ENCODE measurements at regions not wholly inside any gene's neighbourhood (a gene's known extent, or its start where the extent isn't known, plus 50 kb on each side); places are given as distances from the start of the nearest gene placed in this dataset.

DNA sequence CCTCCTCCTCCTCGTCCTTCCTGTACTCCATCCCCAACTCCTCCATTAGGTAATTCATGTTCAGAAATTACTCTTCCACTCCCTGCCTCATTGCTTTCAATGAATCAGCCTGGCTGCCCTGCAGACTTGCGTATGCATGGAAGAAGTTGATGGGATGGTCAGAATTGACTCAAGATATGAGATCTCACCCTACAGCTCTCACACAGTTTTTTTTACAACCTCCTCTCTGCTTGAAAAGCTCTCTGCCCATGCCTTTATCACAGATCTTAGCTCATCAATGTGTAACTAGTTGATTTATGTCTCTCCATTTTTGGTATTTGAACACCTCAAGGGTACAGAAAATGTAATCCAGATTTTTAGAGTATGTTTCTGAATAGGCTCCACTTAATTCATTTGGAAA, 506.9 kb downstream of the TBC1D4 start:
- ChIA-PET POLR2A (interaction anchor here (1.0 kb wide), 1 partner anchor 49 kb away, joined by 3 read pairs; no protein-coding TSS in a partner anchor), CTCF (interaction anchor here (0.6 kb wide), 1 partner anchor 1092 kb away, joined by 3 read pairs; no protein-coding TSS in a partner anchor)
- H3K9me3 Mint-ChIP-seq (ENCODE audit: unreplicated experiment), result no peaks in the 10 kb centered on the region
- peaks cover 5% of the 10 kb centered on the region for H3K4me1 Mint-ChIP-seq (ENCODE audit: insufficient read depth, unreplicated experiment)
- no TSS peak for BruUV-seq (replicated peaks)
- H3K27me3 Mint-ChIP-seq (ENCODE audit: insufficient read depth, unreplicated experiment), result no peaks in the 10 kb centered on the region
- TF ChIP-seq, protein P1, sequence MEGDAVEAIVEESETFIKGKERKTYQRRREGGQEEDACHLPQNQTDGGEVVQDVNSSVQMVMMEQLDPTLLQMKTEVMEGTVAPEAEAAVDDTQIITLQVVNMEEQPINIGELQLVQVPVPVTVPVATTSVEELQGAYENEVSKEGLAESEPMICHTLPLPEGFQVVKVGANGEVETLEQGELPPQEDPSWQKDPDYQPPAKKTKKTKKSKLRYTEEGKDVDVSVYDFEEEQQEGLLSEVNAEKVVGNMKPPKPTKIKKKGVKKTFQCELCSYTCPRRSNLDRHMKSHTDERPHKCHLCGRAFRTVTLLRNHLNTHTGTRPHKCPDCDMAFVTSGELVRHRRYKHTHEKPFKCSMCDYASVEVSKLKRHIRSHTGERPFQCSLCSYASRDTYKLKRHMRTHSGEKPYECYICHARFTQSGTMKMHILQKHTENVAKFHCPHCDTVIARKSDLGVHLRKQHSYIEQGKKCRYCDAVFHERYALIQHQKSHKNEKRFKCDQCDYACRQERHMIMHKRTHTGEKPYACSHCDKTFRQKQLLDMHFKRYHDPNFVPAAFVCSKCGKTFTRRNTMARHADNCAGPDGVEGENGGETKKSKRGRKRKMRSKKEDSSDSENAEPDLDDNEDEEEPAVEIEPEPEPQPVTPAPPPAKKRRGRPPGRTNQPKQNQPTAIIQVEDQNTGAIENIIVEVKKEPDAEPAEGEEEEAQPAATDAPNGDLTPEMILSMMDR (IDR thresholded peaks at IDR 0.05; ENCODE audit: unreplicated experiment), result no peak
- intact Hi-C loops (cut with micrococcal nuclease), result no loop called here
- no peak overlapping the region for H3K4me3 Mint-ChIP-seq (ENCODE audit: unreplicated experiment)
- DNase-seq (ENCODE audit: unreplicated experiment), result no peak
- no peaks in the 10 kb centered on the region for H3K36me3 Mint-ChIP-seq (ENCODE audit: insufficient read depth, unreplicated experiment)
- H3K27ac Mint-ChIP-seq (ENCODE audit: low read depth, unreplicated experiment), result no peak overlapping the region

DNA sequence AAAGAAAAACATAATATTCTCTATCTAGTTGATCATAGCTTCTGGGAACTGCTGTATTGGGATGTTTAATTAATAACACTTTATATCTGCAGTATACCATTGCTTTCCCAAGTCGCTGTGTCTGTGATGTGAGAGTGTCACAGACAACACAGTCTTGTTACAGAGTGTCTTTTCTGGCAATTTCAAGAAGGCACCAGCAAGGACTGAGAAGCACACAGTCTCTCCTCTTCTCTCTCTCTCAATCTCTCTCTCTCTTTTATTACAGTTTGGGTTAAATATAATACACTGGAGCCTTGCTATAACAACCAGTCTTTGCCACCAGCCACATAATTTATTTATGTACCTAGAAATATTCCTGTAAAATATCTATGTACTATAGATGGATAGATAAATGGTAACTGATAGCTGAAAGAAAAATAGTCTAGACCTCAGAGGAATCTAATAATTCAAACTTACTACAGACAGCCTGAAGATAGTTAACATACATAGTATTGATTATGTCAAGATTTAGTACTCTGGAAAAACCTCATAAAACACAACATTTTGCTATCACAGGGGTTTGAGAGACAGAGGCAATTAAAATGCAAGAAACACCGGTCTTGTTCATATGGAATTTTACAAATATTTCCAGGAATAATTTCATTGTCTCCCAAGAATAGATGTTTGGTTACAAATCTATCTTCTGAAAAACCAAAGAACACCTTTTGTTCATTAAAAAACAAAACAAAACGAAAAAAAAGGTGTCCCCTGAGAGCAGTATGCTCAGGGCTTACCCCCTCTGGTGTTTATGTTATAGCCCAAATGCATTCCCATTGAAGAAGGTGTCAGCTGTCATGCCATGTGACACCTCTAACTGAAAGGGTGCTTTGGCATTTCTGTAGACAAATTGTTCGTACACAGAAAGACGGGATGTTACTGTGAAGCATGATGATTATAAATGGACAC, 507.8 kb downstream of the TBC1D4 start:
- Mint-ChIP-seq H3K4me1 (ENCODE audit: insufficient read depth, unreplicated experiment) (peaks cover 5% of the 10 kb centered on the region), H3K9me3 (ENCODE audit: unreplicated experiment) (no peaks in the 10 kb centered on the region), H3K4me3 (ENCODE audit: unreplicated experiment) (no peak overlapping the region), H3K36me3 (ENCODE audit: insufficient read depth, unreplicated experiment) (no peaks in the 10 kb centered on the region), H3K27ac (ENCODE audit: low read depth, unreplicated experiment) (no peak overlapping the region), H3K27me3 (ENCODE audit: insufficient read depth, unreplicated experiment) (no peaks in the 10 kb centered on the region)
- no peak for DNase-seq (ENCODE audit: unreplicated experiment)
- TF ChIP-seq, protein P1 (IDR thresholded peaks at IDR 0.05; ENCODE audit: unreplicated experiment), result no peak
- ChIA-PET POLR2A (interaction anchor here (1.0 kb wide), 1 partner anchor 50 kb away, joined by 3 read pairs; no protein-coding TSS in a partner anchor), CTCF (interaction anchor here (0.6 to 0.7 kb wide), 2 partner anchors 283 to 552 kb away, joined by 3 to 4 read pairs; no protein-coding TSS in a partner anchor)
- intact Hi-C loops (cut with micrococcal nuclease), result no loop called here
- BruUV-seq (replicated peaks), result no TSS peak

DNA sequence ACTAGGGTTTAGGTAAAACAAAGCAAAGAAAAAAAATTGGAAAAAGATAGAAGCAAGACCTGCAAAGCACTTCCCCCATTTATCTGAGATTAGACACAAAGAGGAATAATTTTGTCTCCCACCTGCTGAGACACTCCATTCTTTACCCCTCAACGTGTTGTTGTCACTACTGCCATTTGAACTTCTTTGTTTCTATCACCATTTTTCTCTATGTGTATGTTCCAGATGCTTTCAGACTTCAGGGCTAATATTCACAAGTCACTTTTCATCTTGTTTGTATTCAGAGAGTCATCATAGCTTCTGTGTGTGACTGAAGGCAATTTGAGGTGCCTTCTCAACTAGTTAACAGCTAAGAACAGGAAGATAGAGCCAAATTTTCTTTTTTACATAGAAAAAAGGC, 512.5 kb downstream of the TBC1D4 start:
- Mint-ChIP-seq H3K36me3 (ENCODE audit: insufficient read depth, unreplicated experiment) (no peaks in the 10 kb centered on the region), H3K4me1 (ENCODE audit: insufficient read depth, unreplicated experiment) (no peaks in the 10 kb centered on the region), H3K27me3 (ENCODE audit: insufficient read depth, unreplicated experiment) (no peaks in the 10 kb centered on the region), H3K4me3 (ENCODE audit: unreplicated experiment) (no peak overlapping the region), H3K27ac (ENCODE audit: low read depth, unreplicated experiment) (no peak overlapping the region), H3K9me3 (ENCODE audit: unreplicated experiment) (no peaks in the 10 kb centered on the region)
- BruUV-seq (replicated peaks), result no TSS peak
- DNase-seq (ENCODE audit: unreplicated experiment), result no peak
- intact Hi-C loops (cut with micrococcal nuclease), result no loop called here
- TF ChIP-seq, protein P1 (IDR thresholded peaks at IDR 0.05; ENCODE audit: unreplicated experiment), result no peak
- POLR2A ChIA-PET, result interaction anchor here (0.8 to 1.2 kb wide), 2 partner anchors 13 to 27 kb away, joined by 3 to 4 read pairs; no protein-coding TSS in a partner anchor
- CTCF ChIA-PET, result interaction anchor here (0.9 kb wide), 1 partner anchor 1051 kb away, joined by 6 read pairs; no protein-coding TSS in a partner anchor

DNA sequence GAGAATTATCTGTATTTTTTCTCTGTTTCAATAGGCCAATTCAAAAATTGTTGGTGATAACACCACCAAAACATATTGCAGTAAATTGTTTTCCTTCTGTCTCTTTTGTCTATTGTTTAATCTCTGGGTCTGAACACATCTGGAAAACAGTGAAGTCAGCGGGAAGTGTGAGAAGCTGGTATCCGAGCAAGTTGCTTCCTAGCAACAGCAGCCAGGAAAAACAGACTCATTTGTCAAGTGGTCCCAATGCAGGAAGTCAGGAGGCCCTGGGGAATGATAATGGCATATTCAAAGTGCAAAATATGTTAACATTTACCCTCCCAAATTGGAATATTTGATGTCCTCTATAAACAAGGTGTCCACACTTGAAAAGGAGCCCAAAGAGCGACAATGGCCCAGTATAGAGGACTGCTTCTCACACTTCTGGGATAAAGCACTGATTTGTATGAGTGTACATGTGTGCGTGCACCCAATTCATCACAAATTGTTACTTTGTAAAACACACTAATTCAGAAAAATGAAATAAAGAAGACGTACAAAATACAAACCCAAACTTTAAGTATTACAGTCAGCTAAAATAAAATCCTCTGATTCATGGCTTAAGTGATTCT, 515.0 kb downstream of the TBC1D4 start:
- ChIA-PET CTCF (no interaction called here), POLR2A (no interaction called here)
- DNase-seq (ENCODE audit: unreplicated experiment), result no peak
- H3K9me3 Mint-ChIP-seq (ENCODE audit: unreplicated experiment), result no peaks in the 10 kb centered on the region
- H3K27ac Mint-ChIP-seq (ENCODE audit: low read depth, unreplicated experiment), result no peak overlapping the region
- H3K4me1 Mint-ChIP-seq (ENCODE audit: insufficient read depth, unreplicated experiment), result no peaks in the 10 kb centered on the region
- no peaks in the 10 kb centered on the region for H3K36me3 Mint-ChIP-seq (ENCODE audit: insufficient read depth, unreplicated experiment)
- TF ChIP-seq, protein P1 (IDR thresholded peaks at IDR 0.05; ENCODE audit: unreplicated experiment), result no peak
- H3K4me3 Mint-ChIP-seq (ENCODE audit: unreplicated experiment), result no peak overlapping the region
- no TSS peak for BruUV-seq (replicated peaks)
- no peaks in the 10 kb centered on the region for H3K27me3 Mint-ChIP-seq (ENCODE audit: insufficient read depth, unreplicated experiment)
- intact Hi-C loops (cut with micrococcal nuclease), result no loop called here
